ENCODE measurements at regions not wholly inside any gene's neighbourhood (a gene's known extent, or its start where the extent isn't known, plus 50 kb on each side); places are given as distances from the start of the nearest gene placed in this dataset.

GRCh38 chr2:133919285-133919684 is 334.6 kb upstream of the MGAT5 start:
- TF ChIP-seq MAZ (CRISPR knock-in tag; conservative IDR thresholded peaks at IDR 0.05 in 1 of 2, IDR thresholded peaks at IDR 0.05 in 1 of 2) (no peak), MTA3 (IDR thresholded peaks at IDR 0.05; ENCODE audit: borderline replicate concordance) (no peak), RBFOX2 (IDR thresholded peaks at IDR 0.05; ENCODE audit: low read depth, low read length) (no peak), ZNF551 (CRISPR knock-in tag; IDR thresholded peaks at IDR 0.05) (no peak), ZNF143 (CRISPR knock-in tag; IDR thresholded peaks at IDR 0.05) (no peak), CTCF (IDR thresholded peaks at IDR 0.05 in 2 of 3, conservative IDR thresholded peaks at IDR 0.05 in 1 of 3; ENCODE audit: insufficient read depth in 2 of 3, low read depth in 1 of 3, low read length in 3 of 3) (no peak), EGR1 (conservative IDR thresholded peaks at IDR 0.05) (no peak), SIN3B (IDR thresholded peaks at IDR 0.05; ENCODE audit: low read depth) (no peak), CHD1 (IDR thresholded peaks at IDR 0.05; ENCODE audit: low read length) (no peak), ZFPM2 (CRISPR knock-in tag; IDR thresholded peaks at IDR 0.05) (no peak), RBM22 (IDR thresholded peaks at IDR 0.05; ENCODE audit: low read depth, low read length, poor library complexity, severe bottlenecking) (no peak), SMARCA5 (IDR thresholded peaks at IDR 0.05) (no peak), ZNF263 (CRISPR knock-in tag; IDR thresholded peaks at IDR 0.05; ENCODE audit: borderline replicate concordance) (no peak)
- TF ChIP-seq, protein P1, sequence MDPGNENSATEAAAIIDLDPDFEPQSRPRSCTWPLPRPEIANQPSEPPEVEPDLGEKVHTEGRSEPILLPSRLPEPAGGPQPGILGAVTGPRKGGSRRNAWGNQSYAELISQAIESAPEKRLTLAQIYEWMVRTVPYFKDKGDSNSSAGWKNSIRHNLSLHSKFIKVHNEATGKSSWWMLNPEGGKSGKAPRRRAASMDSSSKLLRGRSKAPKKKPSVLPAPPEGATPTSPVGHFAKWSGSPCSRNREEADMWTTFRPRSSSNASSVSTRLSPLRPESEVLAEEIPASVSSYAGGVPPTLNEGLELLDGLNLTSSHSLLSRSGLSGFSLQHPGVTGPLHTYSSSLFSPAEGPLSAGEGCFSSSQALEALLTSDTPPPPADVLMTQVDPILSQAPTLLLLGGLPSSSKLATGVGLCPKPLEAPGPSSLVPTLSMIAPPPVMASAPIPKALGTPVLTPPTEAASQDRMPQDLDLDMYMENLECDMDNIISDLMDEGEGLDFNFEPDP (CRISPR knock-in tag; IDR thresholded peaks at IDR 0.05) = no peak
